GM21528 (cell line): ENCODE measurements at regions not wholly inside any gene's neighbourhood (a gene's known extent, or its start where the extent isn't known, plus 50 kb on each side); places are given as distances from the start of the nearest gene placed in this dataset.

Source experiments
- ATAC-seq: cut with Tn5 transposase; IDR thresholded peaks from one replicate; pipeline ENCODE4 v1.9.1; 2021; ENCODE audit warnings: mild to moderate bottlenecking, moderate library complexity; ENCODE audit not compliant: unreplicated experiment, low FRiP score

GRCh38 chr6:166757232-166758135 is 130.4 kb upstream of the RPS6KA2 start:
- no peak for ATAC-seq

GRCh38 chr6:166754218-166755030 is 127.4 kb upstream of the RPS6KA2 start:
- ATAC-seq = no peak

GRCh38 chr6:166752928-166753721 is 126.1 kb upstream of the RPS6KA2 start:
- no peak for ATAC-seq

- ATAC-seq = peak; percentile 75
Observed at GRCh38 chr6:166752097-166752496, 125.0 kb upstream of the RPS6KA2 start.

GRCh38 chr6:166751051-166751595 is 124.1 kb upstream of the RPS6KA2 start:
- ATAC-seq = peak; percentile 79

GRCh38 chr6:166750108-166750793 is 123.2 kb upstream of the RPS6KA2 start:
- ATAC-seq = no peak

GRCh38 chr6:166749666-166750065 is 122.6 kb upstream of the RPS6KA2 start:
- no peak for ATAC-seq

GRCh38 chr6:166747644-166748595 is 120.9 kb upstream of the RPS6KA2 start:
- ATAC-seq = no peak

GRCh38 chr6:166745801-166746668 is 119.0 kb upstream of the RPS6KA2 start:
- ATAC-seq = no peak

GRCh38 chr6:166744223-166745134 is 117.4 kb upstream of the RPS6KA2 start:
- ATAC-seq = no peak

- ATAC-seq = no peak
Observed at GRCh38 chr6:166743406-166744222, 116.6 kb upstream of the RPS6KA2 start.

GRCh38 chr6:166742981-166743380 is 115.9 kb upstream of the RPS6KA2 start:
- no peak for ATAC-seq

GRCh38 chr6:166739976-166740318 is 112.9 kb upstream of the RPS6KA2 start:
- no peak for ATAC-seq

- ATAC-seq = no peak
Observed at GRCh38 chr6:166739117-166739975, 112.3 kb upstream of the RPS6KA2 start.
